Activated CD4-positive, alpha-beta T cell treated with anti-CD3 and anti-CD28 coated beads for 36 hours (primary cell): ENCODE measurements at regions not wholly inside any gene's neighbourhood (a gene's known extent, or its start where the extent isn't known, plus 50 kb on each side); places are given as distances from the start of the nearest gene placed in this dataset.

ENCODE experiments used
- ATAC-seq: fragments of 200-7000 bp; cut with Tn5 transposase; one replicate; pipeline ENCODE4 v1.10.0; 2021; ENCODE audit warnings: mild to moderate bottlenecking, moderate library complexity
- CTCF ChIA-PET: fragments of 350-600 bp; sonication (Branson Sonifier 250); formaldehyde crosslinking; loops from one replicate; lab custom pipeline; 2021; ENCODE audit warnings: antibody characterized with exemption; lab: Charles Lee
- POLR2A ChIA-PET: fragments of 350-600 bp; sonication (Branson Sonifier 250); formaldehyde crosslinking; loops from one replicate; lab custom pipeline; 2021; ENCODE audit warnings: antibody characterized with exemption, inconsistent platforms; lab: Charles Lee
- DNase-seq: peaks from one replicate; pipeline ENCODE4 v3.0.0-alpha.2; 2020
- H3K27ac Mint-ChIP-seq: one replicate; pipeline ENCODE4 v1.8.0; 2021; ENCODE audit warnings: mixed read lengths
- H3K27me3 Mint-ChIP-seq: one replicate; pipeline ENCODE4 v1.8.0; 2021; ENCODE audit warnings: mixed read lengths
- H3K36me3 Mint-ChIP-seq: one replicate; pipeline ENCODE4 v1.8.0; 2021; ENCODE audit warnings: low read depth, mixed read lengths
- H3K4me1 Mint-ChIP-seq: one replicate; pipeline ENCODE4 v1.8.0; 2021; ENCODE audit warnings: mixed read lengths
- H3K4me3 Mint-ChIP-seq: one replicate; pipeline ENCODE4 v1.8.0; 2021; ENCODE audit warnings: mild to moderate bottlenecking, moderate library complexity, mixed read lengths
- H3K9me3 Mint-ChIP-seq: one replicate; pipeline ENCODE4 v1.8.0; 2021; ENCODE audit warnings: low read depth, mixed read lengths
- intact Hi-C, 2 experiments: fragments of 100-400 bp; cut with DNase I in 1 of 2; cut with micrococcal nuclease in 1 of 2; formaldehyde crosslinking; loops; one replicate each; pipeline versions ENCODE4 v1.14.2 to v1.15.1; 2022 to 2024; cut with DNase I, micrococcal nuclease

DNA sequence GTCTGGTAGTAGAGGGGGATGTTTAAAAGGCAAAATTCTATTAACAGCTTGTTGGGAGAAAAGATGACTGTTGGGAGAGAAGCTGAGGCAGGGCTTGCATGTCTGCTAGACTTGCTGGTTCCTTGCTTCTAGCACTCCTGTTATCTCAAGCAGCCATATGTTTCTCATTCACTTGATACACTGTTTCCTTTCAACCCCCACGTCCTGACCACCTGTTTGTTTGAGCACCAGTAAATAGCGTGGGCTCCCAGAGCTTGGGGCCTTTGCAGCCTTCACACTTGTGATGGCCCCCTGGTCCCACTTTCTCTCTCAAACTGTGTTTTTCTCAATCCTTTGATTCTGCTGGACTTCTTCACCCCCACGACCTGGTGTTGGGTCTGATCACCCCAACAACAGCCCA is 111.7 kb upstream of the TMEM161B start:
- H3K9me3 Mint-ChIP-seq = peaks cover 2% of the 10 kb centered on the region
- ChIA-PET CTCF (no interaction called here), POLR2A (no interaction called here)
- H3K27me3 Mint-ChIP-seq = peaks cover 5% of the 10 kb centered on the region
- H3K36me3 Mint-ChIP-seq = no peaks in the 10 kb centered on the region
- intact Hi-C loops = no loop called here
- H3K4me3 Mint-ChIP-seq = no peak overlapping the region
- no peak for DNase-seq
- H3K4me1 Mint-ChIP-seq = no peaks in the 10 kb centered on the region
- no peak for ATAC-seq
- H3K27ac Mint-ChIP-seq = no peak overlapping the region

DNA sequence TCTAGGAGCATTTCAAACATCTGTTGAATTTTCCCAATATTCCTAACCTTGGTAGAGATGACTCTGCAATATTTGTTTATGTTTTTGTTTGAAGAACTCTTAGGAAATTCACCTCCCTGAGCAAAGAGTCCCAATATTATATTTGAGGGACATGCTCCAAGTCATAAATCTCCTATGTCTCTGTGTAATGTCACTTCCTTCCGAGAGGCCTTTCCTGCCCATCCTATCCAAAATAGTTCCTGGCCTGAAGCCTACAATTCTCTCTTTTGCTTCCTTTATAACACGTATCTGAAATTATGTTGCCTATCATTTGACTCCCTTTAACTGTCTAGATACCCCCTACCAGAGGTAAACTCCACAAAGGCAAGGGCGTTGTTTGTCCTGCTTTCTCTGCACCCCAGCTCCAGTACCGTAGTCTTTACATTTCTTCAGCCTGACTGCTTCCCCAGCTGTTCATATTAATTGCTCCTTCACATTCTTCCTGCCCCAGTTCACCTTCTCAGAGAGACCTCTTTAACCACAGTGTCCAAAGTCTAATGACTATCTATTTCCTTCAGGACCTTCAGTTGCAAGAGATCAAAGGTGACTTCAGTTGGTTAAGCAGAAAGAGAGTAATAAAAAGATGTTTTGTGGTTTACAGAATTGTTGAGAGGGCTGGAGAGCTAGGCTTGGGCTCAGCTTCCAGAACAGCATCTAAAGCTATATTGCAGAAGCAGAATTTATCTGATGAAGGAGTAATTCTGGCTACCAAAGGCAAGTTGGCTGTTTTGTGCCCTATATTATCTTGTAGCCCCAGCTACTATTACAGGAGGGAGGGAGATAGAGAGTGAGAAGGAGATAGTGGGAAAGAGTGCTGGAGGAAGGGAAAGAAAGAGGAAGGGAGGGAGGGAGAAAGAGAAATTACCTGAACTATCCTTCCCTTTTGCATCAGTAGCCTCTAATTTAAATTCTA is 109.3 kb upstream of the TMEM161B start:
- Mint-ChIP-seq H3K9me3 (peaks cover 2% of the 10 kb centered on the region), H3K27me3 (peaks cover 5% of the 10 kb centered on the region), H3K4me3 (no peak overlapping the region), H3K27ac (no peak overlapping the region), H3K36me3 (no peaks in the 10 kb centered on the region), H3K4me1 (no peaks in the 10 kb centered on the region)
- ChIA-PET CTCF (no interaction called here), POLR2A (no interaction called here)
- no peak for DNase-seq
- no peak for ATAC-seq
- intact Hi-C loops = no loop called here

DNA sequence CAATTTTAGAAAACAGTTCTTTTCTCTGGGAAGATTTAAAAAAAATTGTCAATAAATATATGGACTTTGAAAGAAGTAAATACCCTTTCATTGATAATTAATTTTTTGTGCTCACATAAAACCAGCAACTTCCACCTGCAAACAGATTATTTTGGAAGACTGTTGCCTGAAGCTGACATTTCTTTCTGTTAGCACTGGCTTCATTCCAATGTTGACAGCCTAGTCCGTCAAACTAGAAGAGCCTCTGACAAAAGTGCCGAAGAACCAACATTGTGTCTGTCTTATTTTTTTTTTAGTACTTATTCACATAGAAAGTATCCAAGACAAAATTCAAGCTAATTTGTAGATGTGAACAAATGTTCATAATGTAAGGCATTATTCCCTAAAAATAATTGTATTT is 108.6 kb upstream of the TMEM161B start:
- H3K9me3 Mint-ChIP-seq = peaks cover 2% of the 10 kb centered on the region
- no peaks in the 10 kb centered on the region for H3K4me1 Mint-ChIP-seq
- H3K4me3 Mint-ChIP-seq = no peak overlapping the region
- ATAC-seq = no peak
- CTCF ChIA-PET = no interaction called here
- POLR2A ChIA-PET = no interaction called here
- DNase-seq = no peak
- no peak overlapping the region for H3K27ac Mint-ChIP-seq
- H3K27me3 Mint-ChIP-seq = peaks cover 5% of the 10 kb centered on the region
- H3K36me3 Mint-ChIP-seq = no peaks in the 10 kb centered on the region
- intact Hi-C loops = no loop called here

DNA sequence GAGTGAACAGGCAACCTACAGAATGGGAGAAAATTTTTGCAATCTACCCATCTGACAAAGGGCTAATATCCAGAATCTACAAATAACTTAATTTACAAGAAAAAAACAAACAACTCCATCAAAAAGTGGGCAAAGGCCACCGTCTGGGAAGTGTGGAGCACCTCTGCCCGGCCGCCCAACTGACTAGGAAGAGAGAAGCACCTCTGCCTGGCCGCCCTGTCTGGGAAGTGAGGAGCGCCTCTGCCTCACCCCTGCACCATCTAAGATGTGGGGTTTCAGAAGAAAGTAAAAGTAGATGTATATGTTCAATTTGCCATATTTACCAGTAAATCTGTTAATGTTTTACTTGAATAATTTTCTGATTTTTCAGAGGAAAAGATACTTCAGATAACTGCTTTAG is 108.1 kb upstream of the TMEM161B start:
- no peak for DNase-seq
- H3K27ac Mint-ChIP-seq = no peak overlapping the region
- H3K27me3 Mint-ChIP-seq = peaks cover 2% of the 10 kb centered on the region
- H3K4me3 Mint-ChIP-seq = no peak overlapping the region
- ChIA-PET CTCF (no interaction called here), POLR2A (no interaction called here)
- no peak for ATAC-seq
- H3K9me3 Mint-ChIP-seq = peaks cover 2% of the 10 kb centered on the region
- no peaks in the 10 kb centered on the region for H3K36me3 Mint-ChIP-seq
- no peaks in the 10 kb centered on the region for H3K4me1 Mint-ChIP-seq
- intact Hi-C loops = no loop called here

DNA sequence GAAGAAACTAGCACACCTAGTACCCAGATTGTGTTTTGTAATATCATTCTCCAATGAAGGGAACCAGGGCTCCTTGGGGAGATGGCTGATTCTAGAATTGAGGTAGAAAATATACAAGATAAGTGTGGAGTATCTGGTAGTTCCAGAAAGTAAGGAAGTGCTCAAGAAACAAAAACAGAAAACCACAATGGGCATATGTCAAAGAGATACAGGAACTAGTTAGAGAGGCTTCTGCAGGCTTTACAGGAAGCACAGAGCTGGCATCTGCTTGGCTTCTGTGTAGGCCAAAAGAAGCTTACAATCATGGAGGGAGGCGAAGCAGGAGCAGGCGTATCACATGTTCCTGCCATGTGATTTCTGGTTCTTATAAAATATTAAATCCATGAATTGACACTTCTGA is 105.7 kb upstream of the TMEM161B start:
- no peaks in the 10 kb centered on the region for H3K4me1 Mint-ChIP-seq
- no peaks in the 10 kb centered on the region for H3K27me3 Mint-ChIP-seq
- ATAC-seq (no peak), DNase-seq (no peak)
- H3K9me3 Mint-ChIP-seq = peaks cover 2% of the 10 kb centered on the region
- CTCF ChIA-PET = interaction anchor here (1.2 kb wide), 1 partner anchor 10 kb away, joined by 3 read pairs; no protein-coding TSS in a partner anchor
- H3K36me3 Mint-ChIP-seq = no peaks in the 10 kb centered on the region
- no peak overlapping the region for H3K4me3 Mint-ChIP-seq
- POLR2A ChIA-PET = no interaction called here
- no peak overlapping the region for H3K27ac Mint-ChIP-seq
- intact Hi-C loops = no loop called here

DNA sequence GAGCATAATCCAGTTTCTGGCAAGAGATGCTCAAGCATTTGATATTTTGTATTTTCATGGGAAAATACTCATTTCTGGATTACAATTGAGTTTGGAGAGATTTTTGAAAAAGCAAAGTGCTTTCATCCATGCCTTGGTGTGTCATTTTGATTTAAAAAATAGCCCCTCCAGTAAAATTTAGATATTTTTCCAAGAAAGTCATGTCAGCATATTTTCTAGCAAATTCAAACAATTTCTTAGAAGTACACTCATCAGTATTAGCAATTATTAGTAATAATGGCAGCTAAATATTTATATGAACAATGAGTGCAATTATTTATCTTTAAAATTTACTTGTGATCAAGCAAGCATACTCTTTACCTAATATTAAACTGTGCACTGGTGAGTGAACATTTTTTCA is 102.2 kb upstream of the TMEM161B start:
- POLR2A ChIA-PET = no interaction called here
- intact Hi-C loops = no loop called here
- ATAC-seq (no peak), DNase-seq (no peak)
- H3K27me3 Mint-ChIP-seq = peaks cover 2% of the 10 kb centered on the region
- CTCF ChIA-PET = no interaction called here
- H3K9me3 Mint-ChIP-seq = peaks cover 2% of the 10 kb centered on the region
- no peaks in the 10 kb centered on the region for H3K36me3 Mint-ChIP-seq
- no peak overlapping the region for H3K4me3 Mint-ChIP-seq
- no peaks in the 10 kb centered on the region for H3K4me1 Mint-ChIP-seq
- no peak overlapping the region for H3K27ac Mint-ChIP-seq

DNA sequence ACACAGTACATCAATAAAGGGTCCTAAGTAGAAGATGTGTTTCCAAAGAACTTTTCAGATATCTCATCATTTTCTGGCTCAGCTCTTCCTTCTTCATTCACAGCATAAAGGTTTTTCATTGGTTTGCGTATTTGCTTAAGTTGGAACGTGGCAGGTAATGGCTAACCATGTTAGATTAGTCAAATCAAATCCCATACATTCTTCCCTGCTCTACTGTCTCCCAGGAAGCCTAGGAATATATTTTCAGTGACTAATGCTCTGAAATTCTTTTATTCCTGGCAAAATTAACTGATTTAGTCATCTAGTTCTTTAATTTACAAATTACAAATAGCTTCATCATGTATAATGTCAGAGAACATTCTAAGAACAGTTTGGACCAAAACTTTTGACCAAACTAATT is 99.6 kb upstream of the TMEM161B start:
- H3K4me1 Mint-ChIP-seq = no peaks in the 10 kb centered on the region
- ATAC-seq (no peak), DNase-seq (no peak)
- H3K4me3 Mint-ChIP-seq = no peak overlapping the region
- POLR2A ChIA-PET = no interaction called here
- H3K36me3 Mint-ChIP-seq = no peaks in the 10 kb centered on the region
- CTCF ChIA-PET = interaction anchor here (0.6 kb wide), 1 partner anchor 30 kb away, joined by 5 read pairs; no protein-coding TSS in a partner anchor
- H3K27ac Mint-ChIP-seq = no peak overlapping the region
- intact Hi-C loops = no loop called here
- H3K9me3 Mint-ChIP-seq = no peaks in the 10 kb centered on the region
- peaks cover 2% of the 10 kb centered on the region for H3K27me3 Mint-ChIP-seq

DNA sequence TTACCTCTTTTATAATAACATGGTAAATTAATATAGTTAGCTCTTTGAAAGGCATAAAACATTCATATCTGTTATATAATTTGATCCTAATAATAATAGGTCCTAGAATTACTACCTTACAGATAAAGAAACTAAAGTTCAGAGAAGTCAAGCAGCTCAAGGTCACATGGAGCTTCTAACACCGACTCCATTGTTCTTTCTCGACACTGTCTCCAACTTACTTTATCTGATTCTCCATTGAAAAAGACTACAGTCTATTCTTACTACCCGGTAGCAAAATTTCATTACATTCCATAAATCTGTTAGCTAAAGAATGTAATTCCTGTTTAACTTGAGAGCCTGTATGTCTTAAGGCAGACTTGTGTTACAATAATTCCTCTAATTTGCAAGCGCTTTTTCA is 96.3 kb upstream of the TMEM161B start:
- no peak overlapping the region for H3K4me3 Mint-ChIP-seq
- H3K36me3 Mint-ChIP-seq = no peaks in the 10 kb centered on the region
- DNase-seq (no peak), ATAC-seq (no peak)
- H3K27me3 Mint-ChIP-seq = peaks cover 2% of the 10 kb centered on the region
- POLR2A ChIA-PET = no interaction called here
- no peaks in the 10 kb centered on the region for H3K4me1 Mint-ChIP-seq
- intact Hi-C loops = no loop called here
- no peaks in the 10 kb centered on the region for H3K9me3 Mint-ChIP-seq
- H3K27ac Mint-ChIP-seq = no peak overlapping the region
- CTCF ChIA-PET = interaction anchor here (1.0 kb wide), 1 partner anchor 9 kb away, joined by 3 read pairs; no protein-coding TSS in a partner anchor

DNA sequence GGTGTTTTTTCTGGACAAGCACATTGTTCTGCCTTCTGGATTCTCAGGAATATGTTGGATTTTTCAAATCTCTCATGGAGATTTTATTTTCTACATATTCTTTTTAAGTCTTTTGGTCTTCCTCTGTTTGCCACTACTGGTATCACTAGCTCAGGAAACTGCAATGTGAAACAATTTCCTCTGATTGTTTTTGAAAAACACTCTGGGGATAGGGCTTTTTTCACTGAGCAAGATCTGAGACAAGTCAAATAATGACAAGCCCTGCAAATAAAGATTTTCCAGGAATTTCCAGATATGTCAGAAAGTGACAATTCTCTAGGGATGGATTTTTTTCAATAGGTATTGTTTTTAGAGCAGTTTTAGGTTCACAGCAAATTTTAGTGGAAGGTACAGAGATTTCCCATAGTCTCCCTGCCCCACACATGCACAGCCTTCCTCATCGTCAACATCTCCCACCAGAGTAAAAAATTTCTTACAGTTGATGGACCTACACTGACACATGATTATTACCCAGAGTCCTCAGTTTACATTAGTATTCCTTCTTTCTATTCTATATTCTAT is 86.9 kb upstream of the TMEM161B start:
- H3K9me3 Mint-ChIP-seq = peaks cover 3% of the 10 kb centered on the region
- CTCF ChIA-PET = no interaction called here
- POLR2A ChIA-PET = no interaction called here

DNA sequence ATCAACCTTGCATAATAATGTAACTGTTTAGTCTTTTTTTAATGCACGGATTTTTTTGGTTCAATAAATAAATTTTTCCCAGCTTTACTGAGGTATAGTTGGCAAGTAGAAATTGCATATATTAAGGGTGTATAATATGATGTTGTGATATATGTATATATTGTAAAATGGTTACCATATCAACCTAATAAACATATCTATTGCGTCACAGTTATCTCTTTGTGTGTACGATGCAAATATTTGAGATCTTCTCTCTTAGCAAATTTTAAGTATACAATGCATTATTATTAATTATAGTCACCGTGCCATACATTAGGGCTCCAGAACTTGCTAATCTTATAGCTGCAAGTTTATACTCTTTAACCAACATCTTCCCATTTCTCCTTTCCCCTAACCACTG is 57.2 kb upstream of the TMEM161B start:
- Mint-ChIP-seq H3K4me1 (no peaks in the 10 kb centered on the region), H3K36me3 (no peaks in the 10 kb centered on the region), H3K4me3 (no peak overlapping the region), H3K27ac (no peak overlapping the region), H3K27me3 (no peaks in the 10 kb centered on the region), H3K9me3 (no peaks in the 10 kb centered on the region)
- POLR2A ChIA-PET = no interaction called here
- intact Hi-C loops = no loop called here
- ATAC-seq (no peak), DNase-seq (no peak)
- CTCF ChIA-PET = no interaction called here

More for the DNA sequence above, 86.9 kb upstream of the TMEM161B start:
- no peaks in the 10 kb centered on the region for H3K4me1 Mint-ChIP-seq
- DNase-seq = no peak
- peaks cover 3% of the 10 kb centered on the region for H3K36me3 Mint-ChIP-seq
- no peak overlapping the region for H3K4me3 Mint-ChIP-seq
- no peak for ATAC-seq
- H3K27ac Mint-ChIP-seq = no peak overlapping the region
- H3K27me3 Mint-ChIP-seq = peaks cover 1% of the 10 kb centered on the region
- intact Hi-C loops = no loop called here

DNA sequence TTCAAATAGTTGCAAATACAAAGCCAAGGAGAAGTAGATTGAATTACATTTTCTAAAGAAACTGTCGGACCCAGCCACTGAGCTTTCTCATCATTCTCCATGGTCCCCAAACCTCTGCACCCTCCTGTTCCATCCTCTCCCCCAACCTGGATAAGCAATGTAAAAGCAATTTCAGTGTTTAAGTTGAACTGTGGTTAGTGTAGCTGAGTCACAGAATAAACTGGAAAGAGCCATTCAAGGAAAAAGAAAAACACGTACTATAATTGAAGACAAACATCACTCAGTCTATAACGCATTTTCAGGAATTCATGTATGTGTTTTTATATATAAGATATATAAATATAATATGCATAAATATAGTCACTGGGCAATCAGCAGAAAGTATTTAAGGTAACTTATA is 54.1 kb upstream of the TMEM161B start:
- ChIA-PET CTCF (no interaction called here), POLR2A (no interaction called here)
- no peaks in the 10 kb centered on the region for H3K27me3 Mint-ChIP-seq
- ATAC-seq = no peak
- intact Hi-C loops = no loop called here
- no peak overlapping the region for H3K27ac Mint-ChIP-seq
- H3K4me3 Mint-ChIP-seq = no peak overlapping the region
- no peaks in the 10 kb centered on the region for H3K9me3 Mint-ChIP-seq
- H3K4me1 Mint-ChIP-seq = no peaks in the 10 kb centered on the region
- no peak for DNase-seq
- no peaks in the 10 kb centered on the region for H3K36me3 Mint-ChIP-seq
